ENCODE measurements at regions not wholly inside any gene's neighbourhood (a gene's known extent, or its start where the extent isn't known, plus 50 kb on each side); places are given as distances from the start of the nearest gene placed in this dataset.

DNA sequence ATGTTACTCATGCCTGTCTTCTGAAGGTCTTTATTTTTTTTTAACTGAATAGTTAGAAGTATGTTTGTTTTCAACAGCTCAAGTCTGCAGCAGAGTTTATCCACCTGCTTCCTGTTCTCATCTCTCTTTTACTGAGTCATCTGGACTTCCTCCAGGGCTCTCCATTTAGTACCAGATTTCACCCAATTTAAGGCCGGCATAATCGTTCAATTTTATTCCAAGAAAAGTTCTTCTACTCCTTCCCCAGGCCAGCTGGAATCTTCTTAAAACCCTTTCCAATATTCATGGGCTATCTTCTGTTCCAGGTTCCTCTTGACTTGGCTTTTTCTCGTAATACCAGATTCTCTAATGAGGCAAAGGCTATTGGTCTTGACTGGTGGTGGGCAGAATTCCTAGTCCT is 79.0 kb upstream of the LAMA2 start:
- DNase-seq (ENCODE audit: low read depth) = peak; percentile 88
- no peak overlapping the region for H3K4me3 ChIP-seq (ENCODE audit: low read depth, low read length)
- TF ChIP-seq, protein P1, sequence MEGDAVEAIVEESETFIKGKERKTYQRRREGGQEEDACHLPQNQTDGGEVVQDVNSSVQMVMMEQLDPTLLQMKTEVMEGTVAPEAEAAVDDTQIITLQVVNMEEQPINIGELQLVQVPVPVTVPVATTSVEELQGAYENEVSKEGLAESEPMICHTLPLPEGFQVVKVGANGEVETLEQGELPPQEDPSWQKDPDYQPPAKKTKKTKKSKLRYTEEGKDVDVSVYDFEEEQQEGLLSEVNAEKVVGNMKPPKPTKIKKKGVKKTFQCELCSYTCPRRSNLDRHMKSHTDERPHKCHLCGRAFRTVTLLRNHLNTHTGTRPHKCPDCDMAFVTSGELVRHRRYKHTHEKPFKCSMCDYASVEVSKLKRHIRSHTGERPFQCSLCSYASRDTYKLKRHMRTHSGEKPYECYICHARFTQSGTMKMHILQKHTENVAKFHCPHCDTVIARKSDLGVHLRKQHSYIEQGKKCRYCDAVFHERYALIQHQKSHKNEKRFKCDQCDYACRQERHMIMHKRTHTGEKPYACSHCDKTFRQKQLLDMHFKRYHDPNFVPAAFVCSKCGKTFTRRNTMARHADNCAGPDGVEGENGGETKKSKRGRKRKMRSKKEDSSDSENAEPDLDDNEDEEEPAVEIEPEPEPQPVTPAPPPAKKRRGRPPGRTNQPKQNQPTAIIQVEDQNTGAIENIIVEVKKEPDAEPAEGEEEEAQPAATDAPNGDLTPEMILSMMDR (IDR thresholded peaks at IDR 0.05; ENCODE audit: insufficient read depth, low read length) = no peak

DNA sequence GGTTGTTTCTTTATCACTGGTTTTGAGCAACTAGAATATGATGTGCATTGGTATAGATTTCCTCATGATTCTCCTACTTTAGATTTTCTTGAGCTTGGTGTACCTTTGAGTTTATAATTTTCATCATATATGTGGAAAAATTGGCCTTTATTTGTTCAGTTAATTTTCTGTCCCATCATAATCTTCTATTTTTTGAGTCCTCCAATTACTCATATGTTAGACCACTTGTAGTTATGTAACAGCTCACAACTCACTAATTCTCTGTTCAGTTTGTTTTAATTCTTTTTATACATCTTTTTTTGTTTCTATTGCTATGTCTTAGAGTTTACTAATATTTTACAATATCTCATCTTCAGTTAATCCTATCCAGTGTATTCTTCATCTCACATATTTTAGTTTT is 81.3 kb upstream of the LAMA2 start:
- TF ChIP-seq, protein P1 (IDR thresholded peaks at IDR 0.05; ENCODE audit: insufficient read depth, low read length) = no peak
- no peak overlapping the region for H3K4me3 ChIP-seq (ENCODE audit: low read depth, low read length)
- DNase-seq (ENCODE audit: low read depth) = no peak

DNA sequence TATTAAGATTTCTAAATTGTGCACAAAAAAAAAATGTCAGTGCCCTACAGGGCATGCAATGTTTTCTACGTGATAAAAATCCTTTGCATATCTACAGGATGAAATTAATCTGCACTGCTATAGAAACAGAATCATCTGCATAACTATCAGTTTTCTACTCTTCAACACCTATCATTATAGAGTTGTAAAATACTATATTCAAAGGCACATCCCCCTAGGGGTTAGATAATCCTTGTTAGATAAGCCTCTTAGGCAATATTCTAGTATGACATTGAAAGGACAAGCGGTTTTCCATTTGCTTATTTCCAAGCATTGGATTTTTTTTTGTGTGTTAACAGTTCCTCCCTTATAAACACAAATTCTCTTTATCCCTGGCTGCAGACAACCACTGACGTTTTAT is 98.7 kb upstream of the LAMA2 start:
- DNase-seq (ENCODE audit: low read depth) = no peak
- H3K4me3 ChIP-seq (ENCODE audit: low read depth, low read length) = no peak overlapping the region

DNA sequence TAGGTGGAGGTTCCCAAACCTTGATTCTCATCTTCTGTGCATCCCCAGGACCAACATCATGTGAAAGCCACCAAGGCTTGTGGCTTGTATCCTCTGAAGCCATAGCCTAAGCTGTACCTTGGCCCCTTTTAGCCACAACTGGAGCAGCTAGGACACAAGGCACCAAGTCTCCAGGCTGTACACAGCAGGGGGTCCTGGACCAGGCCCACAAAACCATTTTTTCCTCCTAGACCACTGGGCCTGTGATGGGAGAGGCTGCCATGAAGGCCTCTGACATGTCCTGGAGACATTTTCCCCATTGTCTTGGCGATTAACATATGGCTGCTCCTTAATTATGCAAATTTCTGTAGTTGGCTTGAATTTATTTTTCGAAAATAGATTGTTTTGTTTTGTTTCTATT is 114.8 kb upstream of the LAMA2 start:
- no peak for DNase-seq (ENCODE audit: low read depth)
- H3K4me3 ChIP-seq (ENCODE audit: low read depth, low read length) = no peak overlapping the region
- TF ChIP-seq, protein P1 (IDR thresholded peaks at IDR 0.05; ENCODE audit: insufficient read depth, low read length) = no peak

More for the DNA sequence above, 98.7 kb upstream of the LAMA2 start:
- TF ChIP-seq, protein P1 (IDR thresholded peaks at IDR 0.05; ENCODE audit: insufficient read depth, low read length) = no peak

DNA sequence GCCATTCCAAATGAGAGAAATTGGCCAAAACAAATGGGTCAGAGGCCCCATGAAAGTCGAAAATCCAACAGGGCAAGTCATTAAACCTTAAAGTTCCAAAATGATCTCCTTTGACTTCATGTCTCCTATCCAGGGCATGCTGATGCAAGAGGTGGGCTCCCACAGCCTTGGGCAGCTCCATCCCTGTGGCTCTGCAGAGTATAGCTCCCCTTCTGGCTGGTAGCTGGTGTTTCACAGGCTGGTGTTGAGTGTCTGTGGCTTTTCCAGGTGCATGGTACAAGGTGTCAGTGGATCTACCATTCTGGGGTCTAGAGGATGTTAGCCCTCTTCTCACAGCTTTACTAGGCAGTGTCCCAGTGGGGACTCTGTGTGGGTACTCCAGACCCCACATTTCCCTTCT is 115.2 kb upstream of the LAMA2 start:
- no peak overlapping the region for H3K4me3 ChIP-seq (ENCODE audit: low read depth, low read length)
- TF ChIP-seq, protein P1 (IDR thresholded peaks at IDR 0.05; ENCODE audit: insufficient read depth, low read length) = no peak
- no peak for DNase-seq (ENCODE audit: low read depth)

DNA sequence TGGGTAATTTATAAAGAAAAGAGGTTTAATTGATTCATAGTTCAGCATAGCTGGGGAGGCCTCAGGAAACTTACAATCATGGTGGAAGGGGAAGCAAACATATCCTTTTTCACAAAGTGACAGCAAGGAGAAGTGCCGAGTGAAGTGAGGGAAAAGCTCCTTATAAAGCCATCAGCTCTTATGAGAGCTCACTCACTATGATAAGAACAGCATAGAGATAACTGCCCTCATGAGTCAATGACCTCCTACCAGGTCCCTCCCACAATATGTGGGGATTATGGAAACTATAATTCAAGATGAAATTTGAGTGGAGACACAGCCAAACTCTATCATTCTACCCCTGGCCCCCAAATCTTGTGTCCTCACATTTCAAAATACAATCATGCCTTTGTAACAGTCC is 115.8 kb upstream of the LAMA2 start:
- DNase-seq (ENCODE audit: low read depth) = no peak
- TF ChIP-seq, protein P1 (IDR thresholded peaks at IDR 0.05; ENCODE audit: insufficient read depth, low read length) = no peak
- H3K4me3 ChIP-seq (ENCODE audit: low read depth, low read length) = no peak overlapping the region

DNA sequence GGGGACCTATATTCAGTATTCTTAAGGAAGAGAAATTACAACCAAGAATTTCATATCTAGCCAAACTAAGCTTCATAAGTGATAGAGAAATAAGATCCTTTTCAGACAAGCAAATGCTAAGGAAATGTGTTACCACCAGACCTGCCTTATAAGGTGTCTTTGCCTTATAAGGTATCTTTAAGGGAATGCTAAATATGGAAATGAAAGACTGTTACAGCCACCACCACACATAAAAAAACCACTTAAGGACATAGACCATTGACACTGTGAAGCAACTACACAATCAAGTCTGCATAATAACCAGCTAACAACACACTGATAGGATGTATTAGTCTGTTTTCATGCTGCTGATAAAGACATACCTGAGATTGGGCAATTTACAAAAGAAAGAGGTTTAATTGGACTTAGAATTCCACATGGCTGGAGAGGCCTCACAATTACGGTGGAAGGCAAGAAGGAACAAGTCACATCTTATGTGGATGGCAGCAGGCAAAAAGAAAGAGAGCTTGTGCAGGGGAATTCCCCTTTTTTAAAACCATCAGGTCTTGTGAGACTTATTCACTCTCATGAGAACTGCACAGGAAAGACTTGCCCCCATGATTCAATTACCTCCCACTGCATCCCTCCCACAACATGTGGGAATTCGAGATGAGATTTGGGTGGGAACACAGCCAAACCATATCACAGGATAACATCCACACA is 119.2 kb upstream of the LAMA2 start:
- no peak for DNase-seq (ENCODE audit: low read depth)
- H3K4me3 ChIP-seq (ENCODE audit: low read depth, low read length) = no peak overlapping the region
- TF ChIP-seq, protein P1 (IDR thresholded peaks at IDR 0.05; ENCODE audit: insufficient read depth, low read length) = no peak

All from fibroblast of the aortic adventitia (primary cell).